HG02588 (cell line): ENCODE measurements at regions not wholly inside any gene's neighbourhood (a gene's known extent, or its start where the extent isn't known, plus 50 kb on each side); places are given as distances from the start of the nearest gene placed in this dataset.

Experiments
- ATAC-seq: cut with Tn5 transposase; IDR thresholded peaks from one replicate; pipeline ENCODE4 v1.9.1; 2021; ENCODE audit warnings: mild to moderate bottlenecking, moderate library complexity; ENCODE audit not compliant: unreplicated experiment

DNA sequence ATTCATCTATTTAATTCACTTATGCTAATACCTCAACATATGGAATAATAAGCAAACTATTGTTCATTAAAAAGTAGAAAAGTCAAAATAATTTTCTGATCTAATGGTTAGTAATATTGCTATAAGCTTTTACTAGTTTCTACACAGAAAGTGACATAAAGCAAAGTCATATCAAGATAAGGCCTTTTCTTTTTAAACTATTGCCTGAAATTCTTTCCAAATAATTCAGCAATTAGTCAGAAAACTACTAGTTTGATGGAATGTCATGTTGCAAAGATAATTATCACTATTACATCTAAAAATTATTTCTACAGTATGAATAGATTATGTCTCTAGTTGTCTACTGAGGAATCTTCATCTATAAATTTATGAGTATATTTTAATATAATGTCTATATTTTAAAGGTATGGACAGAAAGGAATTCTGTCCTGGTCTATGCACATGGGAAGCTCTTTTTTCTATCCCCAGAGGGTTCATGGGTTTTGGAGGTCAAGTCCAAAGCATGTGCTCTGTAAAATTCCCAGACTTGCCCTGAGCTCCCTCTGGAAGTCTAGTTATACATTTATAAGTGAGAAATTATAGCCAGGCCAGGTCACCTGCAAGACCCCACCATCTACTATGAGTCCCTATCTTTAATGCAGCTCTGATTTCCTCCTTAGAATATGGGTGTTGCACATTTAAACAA is 84.6 kb upstream of the DPYD start:
- no peak for ATAC-seq

DNA sequence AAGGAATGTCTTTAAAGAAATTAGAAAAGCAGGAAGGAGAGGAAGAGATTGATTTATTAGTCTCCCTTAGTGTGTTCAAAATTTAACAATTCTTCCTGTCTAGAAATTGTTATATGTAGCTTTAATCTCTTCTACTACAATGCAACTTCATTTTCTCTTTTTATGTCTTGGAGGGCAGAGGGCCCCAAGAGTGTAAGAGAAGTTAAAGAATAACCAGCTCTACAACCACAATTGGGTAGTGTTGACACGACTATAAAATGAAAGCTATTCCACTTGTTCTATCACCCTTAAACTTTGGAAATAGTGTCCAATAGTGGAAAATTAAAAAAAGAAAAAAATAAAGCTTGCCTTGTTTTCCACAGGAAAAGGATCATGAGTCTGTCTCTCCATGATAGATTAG is 82.6 kb upstream of the DPYD start:
- no peak for ATAC-seq

DNA sequence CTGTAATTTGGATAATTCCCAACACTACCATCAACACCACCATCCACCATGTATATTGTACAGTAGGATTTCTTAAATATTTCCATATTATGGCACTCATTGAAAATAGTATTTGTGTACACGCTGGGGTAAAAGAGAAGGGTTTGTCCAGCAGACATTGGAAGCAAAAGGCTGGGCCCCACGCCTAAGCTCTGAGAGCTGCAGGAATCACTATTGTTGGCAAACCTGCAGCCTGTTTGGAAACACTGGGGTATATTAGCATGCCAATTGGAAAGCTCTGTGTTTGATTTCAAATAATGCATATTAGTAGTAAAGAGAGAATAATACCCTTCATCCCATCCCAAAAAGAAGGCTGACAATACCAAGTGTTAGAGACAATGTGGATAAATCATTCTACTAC is 81.5 kb upstream of the DPYD start:
- no peak for ATAC-seq

DNA sequence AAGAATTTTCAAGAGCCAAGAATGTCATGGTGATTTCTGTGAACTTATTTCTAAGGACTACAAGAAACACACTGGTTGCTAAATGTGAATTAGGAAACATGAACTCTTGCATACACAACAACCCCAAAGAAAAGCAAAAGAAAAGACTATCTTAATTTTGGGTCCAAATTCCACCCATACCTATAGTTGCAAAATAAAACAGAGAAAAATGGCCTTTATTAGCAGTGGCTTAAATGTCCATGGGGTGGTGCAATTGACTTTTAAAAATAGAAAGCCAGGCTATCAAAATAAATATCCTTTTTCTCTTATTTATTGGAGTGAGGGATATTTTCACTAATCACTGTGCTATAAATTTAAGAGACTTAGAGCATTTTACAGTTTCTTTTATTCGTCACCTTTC is 80.9 kb upstream of the DPYD start:
- no peak for ATAC-seq

DNA sequence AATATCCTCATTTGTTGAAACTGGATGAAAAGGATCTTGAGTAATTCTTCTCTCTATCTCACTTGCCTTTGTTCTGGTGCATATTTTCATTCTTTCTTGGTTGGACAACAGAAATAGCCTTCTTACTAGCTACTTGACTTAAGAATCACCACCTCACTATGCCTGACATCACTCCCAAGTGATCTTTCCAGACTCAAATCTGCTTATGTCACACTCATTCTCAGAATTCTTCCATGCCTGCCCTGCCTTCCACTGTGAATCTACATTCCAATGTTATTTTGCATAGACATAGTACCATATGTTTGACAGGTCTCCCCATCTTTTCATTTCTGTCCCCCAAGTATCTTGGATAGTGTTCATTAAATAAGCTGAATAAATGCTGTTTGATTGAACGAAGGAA is 78.5 kb upstream of the DPYD start:
- no peak for ATAC-seq

DNA sequence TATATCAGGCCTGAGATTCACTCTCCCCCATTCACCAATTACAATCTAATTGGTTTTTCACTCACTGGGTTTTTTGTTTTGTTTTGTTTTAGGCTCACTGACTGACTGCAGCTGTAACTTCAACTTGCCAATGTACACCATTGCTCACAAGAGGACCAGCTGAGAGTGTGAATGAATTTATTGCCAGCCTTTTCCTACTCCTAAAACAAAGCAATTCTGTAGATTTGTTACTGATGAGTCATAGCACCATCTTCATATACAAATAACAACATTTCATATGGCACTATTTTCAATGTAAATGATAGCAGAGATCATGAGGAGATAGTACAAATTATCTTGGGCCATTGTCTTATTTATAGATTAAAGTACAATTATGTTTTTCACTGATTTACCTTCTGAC is 76.0 kb upstream of the DPYD start:
- no peak for ATAC-seq

DNA sequence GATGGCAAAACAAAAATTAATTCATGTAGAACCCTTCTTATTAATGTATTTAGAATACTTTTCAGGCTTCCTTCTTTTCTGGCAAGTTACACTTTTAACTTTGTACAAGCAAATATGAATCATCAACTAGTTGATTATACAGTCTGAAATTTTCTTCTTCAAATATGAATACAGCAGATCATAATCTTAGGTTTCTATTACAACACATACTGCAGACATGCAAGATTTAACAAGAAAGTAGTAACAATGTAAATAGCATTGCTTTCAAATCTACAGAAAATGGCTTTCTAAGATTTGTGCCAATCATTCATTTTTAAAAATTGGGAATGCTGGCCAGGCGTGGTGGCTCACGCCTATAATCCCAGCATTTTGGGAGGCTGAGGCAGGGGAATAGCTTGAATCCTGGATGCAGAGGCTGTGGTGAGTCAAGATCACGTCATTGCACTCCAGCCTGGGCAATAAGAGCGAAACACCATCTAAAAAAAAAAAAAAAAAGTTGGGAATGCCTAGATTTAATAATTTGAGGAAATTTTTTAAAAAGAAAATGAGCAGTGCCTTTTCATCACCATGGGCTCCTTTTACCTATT is 68.4 kb upstream of the DPYD start:
- no peak for ATAC-seq

DNA sequence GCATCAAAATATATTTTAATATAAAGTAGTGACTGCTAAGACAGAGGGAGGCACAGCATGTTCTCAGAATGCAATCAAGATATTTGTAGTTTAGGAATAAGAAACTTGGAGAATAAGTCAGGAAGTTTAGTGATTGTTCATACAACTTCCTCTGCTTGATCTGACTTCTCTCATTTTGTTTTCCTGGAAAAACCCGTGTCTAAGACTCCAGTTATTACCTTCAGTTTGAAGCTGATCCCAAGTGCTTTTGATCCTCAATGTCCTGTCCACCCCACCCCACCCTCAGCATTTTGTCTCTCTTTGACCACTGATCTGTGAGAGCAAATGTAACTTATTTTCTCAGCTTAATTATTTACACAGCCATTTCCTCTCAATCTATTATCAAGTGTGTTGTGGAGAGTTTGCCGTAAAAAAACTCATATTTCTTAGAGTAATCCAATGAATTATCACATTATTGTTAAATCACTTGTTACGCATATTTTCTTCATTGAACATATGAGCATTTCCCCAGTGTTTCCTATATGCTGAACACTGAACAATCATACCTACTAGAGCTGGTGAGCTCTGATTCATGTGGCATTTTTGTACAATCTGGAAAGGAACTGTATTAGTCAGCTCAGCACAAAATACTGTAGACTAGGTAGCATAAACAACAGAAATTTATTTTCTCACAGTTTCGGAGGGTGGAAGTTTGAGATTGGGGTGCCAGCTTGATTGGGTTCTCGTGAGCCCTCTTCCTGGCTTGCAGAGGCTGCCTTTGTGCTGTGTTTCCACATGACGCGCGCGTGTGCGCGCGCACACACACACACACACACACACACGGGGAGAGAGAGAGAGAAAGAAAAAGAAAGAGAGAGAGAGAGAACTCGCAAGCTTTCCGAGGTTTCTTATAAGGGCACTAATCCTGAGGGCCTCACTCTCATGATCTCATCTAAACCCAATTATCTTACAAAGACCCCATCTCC is 65.5 kb upstream of the DPYD start:
- ATAC-seq = no peak

DNA sequence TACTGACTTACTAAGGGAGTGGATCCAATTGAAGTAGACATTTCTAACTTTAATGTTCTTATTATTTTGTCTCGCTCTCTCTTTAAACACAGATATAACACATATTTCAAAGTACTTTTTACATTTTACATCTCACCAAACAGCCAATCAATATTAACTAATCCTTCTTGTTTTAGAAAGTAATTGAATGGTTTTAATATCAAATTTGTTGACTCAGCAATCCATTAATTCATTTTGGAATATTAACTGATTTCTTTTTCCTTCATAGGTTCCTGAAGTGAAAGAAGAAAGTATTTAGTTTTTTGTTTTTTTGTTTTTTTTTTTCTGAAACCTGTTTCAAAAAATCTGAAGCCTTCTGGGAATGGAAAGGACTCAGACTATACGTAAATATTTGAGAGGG is 62.3 kb upstream of the DPYD start:
- ATAC-seq = no peak

DNA sequence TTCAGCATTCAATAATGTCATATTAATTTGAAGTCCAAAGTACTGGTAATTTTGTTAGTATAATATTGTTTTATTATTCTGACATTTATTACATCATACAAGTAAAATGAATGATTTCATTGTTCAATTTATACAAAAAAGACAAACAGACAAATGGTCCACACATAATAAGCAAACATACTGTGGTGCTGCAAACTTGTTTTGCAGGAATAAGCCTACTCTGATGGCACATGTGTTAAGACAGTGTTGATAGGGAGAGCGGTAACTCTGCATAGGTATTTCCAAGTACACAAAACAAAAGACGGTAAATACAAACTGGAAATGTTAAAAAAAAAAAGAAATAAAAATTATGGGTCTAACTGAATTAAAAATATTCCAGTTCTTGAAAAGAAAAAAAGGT is 59.7 kb upstream of the DPYD start:
- ATAC-seq = no peak

DNA sequence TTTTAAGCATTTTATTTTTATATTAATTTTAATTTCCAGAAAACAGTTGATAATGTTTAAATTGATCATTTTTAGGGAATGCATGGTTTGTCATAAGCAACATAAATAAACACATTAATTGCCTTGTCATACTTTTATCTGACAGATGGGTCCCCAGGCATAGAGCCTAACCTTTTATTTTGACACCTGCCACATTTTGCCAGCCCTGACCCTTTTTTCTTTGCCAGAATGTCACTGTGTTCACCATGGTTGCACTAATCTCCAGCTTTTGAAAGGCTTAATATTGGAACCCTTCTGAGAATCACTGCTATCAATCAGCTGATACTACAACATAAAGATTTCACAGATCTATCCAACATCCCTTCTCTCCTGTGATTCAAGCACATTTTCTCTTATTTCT is 56.0 kb upstream of the DPYD start:
- ATAC-seq = no peak
